Activated T-cell treated with anti-CD3 and anti-CD28 coated beads, Interleukin-2, amount 50 U/mL, for 4 hours (primary cell): ENCODE measurements at regions not wholly inside any gene's neighbourhood (a gene's known extent, or its start where the extent isn't known, plus 50 kb on each side); places are given as distances from the start of the nearest gene placed in this dataset.

Source experiments
- ATAC-seq, 2 donors: fragments of 200-7000 bp; cut with Tn5 transposase; one replicate each; pipeline ENCODE4 v1.10.0; 2021
- DNase-seq: peaks from one replicate; pipeline ENCODE4 v3.0.0-alpha.2; 2020
- H3K27me3 Mint-ChIP-seq: one replicate; pipeline ENCODE4 v1.8.0; 2021; ENCODE audit warnings: low read depth, mixed read lengths
- H3K36me3 Mint-ChIP-seq: one replicate; pipeline ENCODE4 v1.8.0; 2022; ENCODE audit warnings: mixed read lengths; ENCODE audit not compliant: insufficient read depth
- H3K4me1 Mint-ChIP-seq: one replicate; pipeline ENCODE4 v1.8.0; 2021; ENCODE audit warnings: low read depth, mixed read lengths
- H3K4me3 Mint-ChIP-seq: one replicate; pipeline ENCODE4 v1.8.0; 2021; ENCODE audit warnings: mild to moderate bottlenecking, moderate library complexity, mixed read lengths
- H3K9me3 Mint-ChIP-seq: one replicate; pipeline ENCODE4 v1.8.0; 2021; ENCODE audit warnings: mixed read lengths

GRCh38 chr11:97973352-97973857, 1047.3 kb upstream of the CNTN5 start:
- no peak overlapping the region for H3K4me3 Mint-ChIP-seq
- H3K36me3 Mint-ChIP-seq, result no peaks in the 10 kb centered on the region
- DNase-seq (no peak), ATAC-seq (no peak)
- no peaks in the 10 kb centered on the region for H3K4me1 Mint-ChIP-seq
- peaks cover 15% of the 10 kb centered on the region for H3K9me3 Mint-ChIP-seq
- no peaks in the 10 kb centered on the region for H3K27me3 Mint-ChIP-seq

- Mint-ChIP-seq H3K4me3 (no peak overlapping the region), H3K4me1 (no peaks in the 10 kb centered on the region), H3K9me3 (peaks cover 7% of the 10 kb centered on the region), H3K27me3 (no peaks in the 10 kb centered on the region), H3K36me3 (no peaks in the 10 kb centered on the region)
- DNase-seq (no peak), ATAC-seq (no peak)
Observed at GRCh38 chr11:97974798-97975498, 1045.8 kb upstream of the CNTN5 start.

DNA sequence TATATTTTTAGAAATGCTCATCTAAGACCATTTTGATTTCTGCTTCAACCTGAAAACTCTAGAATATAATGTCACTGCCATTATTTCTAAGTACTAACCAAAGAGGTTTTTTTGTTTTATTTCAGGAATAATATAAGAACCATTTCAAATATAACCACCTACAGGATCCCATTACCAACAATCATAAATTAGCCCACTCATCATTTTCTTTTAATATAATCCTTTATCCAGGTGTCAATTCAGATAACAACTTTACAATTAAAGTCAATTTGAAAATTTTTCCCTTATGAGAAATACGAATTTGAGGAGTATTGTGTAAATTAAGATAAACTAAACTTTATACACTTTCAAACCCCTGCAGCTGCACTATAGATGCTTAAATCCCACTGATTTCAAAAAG, 1043.0 kb upstream of the CNTN5 start:
- Mint-ChIP-seq H3K36me3 (no peaks in the 10 kb centered on the region), H3K4me3 (no peak overlapping the region), H3K27me3 (no peaks in the 10 kb centered on the region), H3K4me1 (no peaks in the 10 kb centered on the region), H3K9me3 (peaks cover 8% of the 10 kb centered on the region)
- ATAC-seq (no peak), DNase-seq (no peak)

DNA sequence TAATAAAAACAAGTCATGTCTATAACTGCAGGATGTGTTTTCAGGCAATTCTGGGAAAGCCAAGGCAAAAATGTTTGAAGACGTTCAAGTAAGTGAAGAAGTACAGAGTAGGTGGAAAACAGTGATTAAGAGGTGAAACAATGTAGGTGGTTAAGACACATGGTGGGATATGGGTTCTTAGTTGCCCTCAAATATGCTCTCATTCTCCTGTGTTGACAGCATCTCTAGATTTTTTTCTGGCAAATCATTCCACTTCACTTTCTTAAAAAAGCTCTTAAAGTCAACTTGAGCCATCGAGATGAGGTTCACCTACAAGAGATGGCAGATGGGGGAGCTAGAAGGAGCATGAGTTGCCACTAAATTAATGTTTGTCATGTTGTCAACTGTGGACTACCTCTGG, 1041.0 kb upstream of the CNTN5 start:
- Mint-ChIP-seq H3K9me3 (peaks cover 10% of the 10 kb centered on the region), H3K4me3 (no peak overlapping the region)
- DNase-seq, result no peak

DNA sequence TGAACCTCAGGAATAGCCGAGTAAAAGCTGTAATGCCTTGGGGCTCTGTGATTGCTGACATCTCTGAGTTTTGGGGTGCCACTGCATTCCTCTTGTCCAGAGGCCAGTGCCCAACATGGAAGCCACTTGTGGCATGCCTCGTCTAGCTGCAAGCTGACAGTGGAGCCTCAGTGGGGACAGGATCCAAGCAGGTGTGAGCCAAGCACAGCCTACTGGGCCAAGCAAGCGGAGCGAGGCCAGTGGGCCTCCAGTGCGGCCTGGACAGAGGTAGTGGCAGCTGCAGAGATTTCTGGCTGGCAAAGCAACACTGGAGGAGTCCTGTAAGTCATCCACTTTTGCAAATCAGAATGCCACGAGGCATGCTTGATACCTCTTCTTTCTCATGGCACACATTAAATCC, 1038.2 kb upstream of the CNTN5 start:
- Mint-ChIP-seq H3K4me1 (no peaks in the 10 kb centered on the region), H3K27me3 (no peaks in the 10 kb centered on the region), H3K4me3 (no peak overlapping the region), H3K36me3 (no peaks in the 10 kb centered on the region), H3K9me3 (peaks cover 10% of the 10 kb centered on the region)
- ATAC-seq (no peak), DNase-seq (no peak)

More for the DNA sequence above, 1041.0 kb upstream of the CNTN5 start:
- ATAC-seq, result no peak
- no peaks in the 10 kb centered on the region for H3K36me3 Mint-ChIP-seq
- no peaks in the 10 kb centered on the region for H3K27me3 Mint-ChIP-seq
- H3K4me1 Mint-ChIP-seq, result no peaks in the 10 kb centered on the region

DNA sequence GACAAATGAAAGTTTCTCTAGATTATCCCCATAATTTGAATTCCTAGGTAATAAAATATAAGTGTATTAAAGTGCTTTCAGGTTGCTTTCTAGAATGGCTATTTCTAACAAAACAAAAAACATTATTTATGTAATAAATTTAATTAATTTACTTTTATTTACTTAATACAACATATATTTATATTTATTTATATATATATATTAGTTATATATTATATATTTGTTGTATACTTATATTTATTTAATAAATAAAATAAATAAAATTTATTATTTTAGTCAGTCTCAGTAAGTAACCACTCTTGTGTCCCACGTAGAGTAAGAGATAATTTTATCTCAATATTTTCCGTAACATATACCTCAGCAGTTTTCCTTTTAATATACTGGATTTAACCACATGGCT, 1031.6 kb upstream of the CNTN5 start:
- no peaks in the 10 kb centered on the region for H3K27me3 Mint-ChIP-seq
- DNase-seq (no peak), ATAC-seq (no peak)
- H3K4me3 Mint-ChIP-seq, result no peak overlapping the region
- H3K4me1 Mint-ChIP-seq, result no peaks in the 10 kb centered on the region
- H3K36me3 Mint-ChIP-seq, result no peaks in the 10 kb centered on the region
- peaks cover 7% of the 10 kb centered on the region for H3K9me3 Mint-ChIP-seq

DNA sequence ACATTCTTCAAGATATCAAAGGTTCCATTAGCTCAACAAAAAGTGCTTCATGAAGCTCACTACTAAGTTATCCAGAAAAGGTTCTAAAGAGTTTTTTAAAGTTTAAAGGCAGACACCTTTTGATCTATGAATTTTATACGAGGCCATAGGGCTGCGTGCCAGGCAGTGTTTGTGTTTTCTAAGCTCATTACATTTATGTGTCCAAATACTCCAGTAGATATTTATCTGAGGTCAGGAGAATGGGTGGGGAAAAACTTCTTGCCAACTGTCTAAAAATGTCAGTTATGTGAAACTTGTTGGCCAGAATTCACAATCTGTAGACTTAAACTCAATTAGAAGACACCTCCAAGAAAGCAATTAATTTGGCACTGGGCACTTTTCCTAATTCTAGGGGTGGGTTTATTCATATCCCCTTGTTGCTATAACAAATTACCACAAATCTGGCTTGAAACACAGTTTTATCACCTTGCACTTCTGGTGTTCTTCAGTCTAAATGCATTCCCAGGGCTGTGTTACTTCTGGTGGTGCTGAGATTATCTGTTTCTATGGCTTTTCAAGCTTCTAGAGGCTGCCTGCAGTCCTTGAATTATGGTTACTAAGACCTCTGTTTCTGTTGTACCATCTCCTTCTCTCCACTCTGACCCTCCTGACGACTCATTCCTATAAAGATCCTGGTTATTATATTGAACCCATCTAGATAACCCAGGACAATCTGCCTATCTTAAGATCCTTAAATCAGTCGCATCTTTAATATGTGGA, 1030.4 kb upstream of the CNTN5 start:
- no peak for ATAC-seq
- H3K27me3 Mint-ChIP-seq, result no peaks in the 10 kb centered on the region
- no peak overlapping the region for H3K4me3 Mint-ChIP-seq
- DNase-seq, result no peak
- peaks cover 7% of the 10 kb centered on the region for H3K9me3 Mint-ChIP-seq
- no peaks in the 10 kb centered on the region for H3K36me3 Mint-ChIP-seq
- no peaks in the 10 kb centered on the region for H3K4me1 Mint-ChIP-seq

DNA sequence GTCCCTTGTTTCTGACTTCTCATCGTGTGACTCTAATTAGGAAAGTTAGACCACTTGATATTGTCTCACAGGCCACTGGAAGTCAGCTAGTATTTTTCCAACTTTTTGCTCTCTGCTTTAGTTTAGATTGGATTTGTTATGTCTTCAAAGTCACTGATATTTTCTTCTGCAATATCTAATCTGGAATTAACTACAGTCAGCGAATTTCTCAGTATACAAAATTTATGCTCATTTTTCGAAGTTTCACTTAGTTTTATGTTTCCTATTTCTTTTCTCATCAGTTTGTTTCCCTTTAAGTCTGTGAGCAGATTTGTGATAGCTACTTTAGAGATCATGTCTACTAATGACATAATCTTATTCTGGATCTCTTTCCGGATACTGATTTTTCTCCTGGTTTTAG, 1027.2 kb upstream of the CNTN5 start:
- no peaks in the 10 kb centered on the region for H3K36me3 Mint-ChIP-seq
- no peaks in the 10 kb centered on the region for H3K27me3 Mint-ChIP-seq
- DNase-seq, result no peak
- H3K4me3 Mint-ChIP-seq, result no peak overlapping the region
- H3K4me1 Mint-ChIP-seq, result no peaks in the 10 kb centered on the region
- no peak for ATAC-seq
- peaks cover 4% of the 10 kb centered on the region for H3K9me3 Mint-ChIP-seq

DNA sequence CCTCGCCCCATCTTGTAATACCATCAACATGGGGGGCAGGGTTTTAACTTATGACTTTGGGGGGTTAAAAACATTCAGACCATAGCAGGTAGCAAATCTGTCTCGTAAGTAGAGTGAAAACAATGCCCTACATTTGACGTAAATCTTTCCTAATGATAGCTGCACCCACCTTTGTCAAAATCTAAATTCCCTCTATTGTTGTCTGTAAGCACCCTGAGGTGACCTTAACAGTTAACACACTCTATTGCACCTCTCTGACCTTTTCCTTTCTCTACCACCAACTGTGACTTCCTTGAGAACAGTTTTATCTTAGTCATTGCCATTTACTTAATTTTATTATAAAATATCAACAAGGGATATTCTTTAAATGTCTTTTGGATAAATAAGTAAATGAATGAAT, 1024.9 kb upstream of the CNTN5 start:
- H3K27me3 Mint-ChIP-seq, result no peaks in the 10 kb centered on the region

DNA sequence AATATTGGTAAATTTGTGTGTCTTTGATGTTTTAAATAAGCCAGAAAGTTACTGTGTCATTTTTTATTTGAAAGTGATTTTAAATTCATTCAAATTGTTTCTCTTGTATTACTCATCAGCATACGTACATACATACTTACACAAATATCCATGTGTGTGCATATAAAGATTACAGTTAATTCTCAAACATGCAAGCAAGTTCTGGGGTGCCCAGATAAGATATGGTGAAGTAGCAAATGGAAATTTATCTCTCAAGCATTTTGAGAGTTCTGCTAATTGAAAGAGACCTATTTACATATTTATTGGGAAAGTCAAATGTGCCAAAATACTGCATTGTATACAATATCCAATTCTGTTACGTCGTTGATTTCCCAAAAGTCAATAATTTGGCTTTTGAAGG, 1024.0 kb upstream of the CNTN5 start:
- ATAC-seq (no peak), DNase-seq (no peak)
- no peaks in the 10 kb centered on the region for H3K4me1 Mint-ChIP-seq
- H3K27me3 Mint-ChIP-seq, result no peaks in the 10 kb centered on the region
- no peaks in the 10 kb centered on the region for H3K36me3 Mint-ChIP-seq
- peaks cover 7% of the 10 kb centered on the region for H3K9me3 Mint-ChIP-seq
- H3K4me3 Mint-ChIP-seq, result no peak overlapping the region

More for the DNA sequence above, 1024.9 kb upstream of the CNTN5 start:
- Mint-ChIP-seq H3K36me3 (no peaks in the 10 kb centered on the region), H3K4me3 (no peak overlapping the region), H3K9me3 (peaks cover 4% of the 10 kb centered on the region), H3K4me1 (no peaks in the 10 kb centered on the region)
- ATAC-seq (no peak), DNase-seq (no peak)

DNA sequence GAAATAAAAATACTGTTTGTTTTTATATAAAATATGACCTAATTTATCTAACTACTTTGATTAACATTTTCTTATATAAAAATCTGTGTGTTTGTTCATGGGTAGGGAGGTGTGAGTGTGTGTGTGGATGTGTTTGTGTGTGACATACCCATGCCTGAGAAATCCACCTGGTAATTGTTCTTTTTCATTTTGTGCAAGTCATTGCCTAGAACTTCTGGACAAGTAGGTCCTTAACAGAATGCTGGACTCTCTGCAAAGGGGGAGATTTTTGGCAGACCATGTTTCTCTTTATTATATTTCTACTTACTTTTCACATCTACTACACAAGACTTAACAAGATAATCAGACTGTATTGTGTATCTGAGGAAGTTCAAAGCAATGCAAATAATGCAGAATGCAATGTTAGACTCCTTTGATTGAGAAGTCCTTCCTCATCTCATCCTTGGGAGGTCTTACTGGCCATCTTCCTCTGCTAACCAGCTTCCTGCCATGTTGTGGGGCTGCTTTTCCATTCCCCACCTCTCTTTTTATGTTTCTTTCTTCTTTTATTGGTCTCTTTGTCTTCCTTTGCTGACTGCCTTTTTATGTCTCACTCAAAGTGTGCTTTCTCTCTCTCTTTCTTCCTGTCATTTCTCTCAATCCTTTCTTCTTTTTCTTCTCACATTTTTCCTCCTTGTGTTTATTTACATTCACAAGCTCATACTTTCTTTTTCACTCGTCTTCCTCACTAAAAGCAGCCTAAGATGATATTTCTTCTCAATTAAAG, 1017.0 kb upstream of the CNTN5 start:
- Mint-ChIP-seq H3K36me3 (no peaks in the 10 kb centered on the region), H3K4me3 (no peak overlapping the region), H3K27me3 (no peaks in the 10 kb centered on the region), H3K9me3 (peaks cover 15% of the 10 kb centered on the region), H3K4me1 (no peaks in the 10 kb centered on the region)
- no peak for ATAC-seq
- DNase-seq, result no peak

DNA sequence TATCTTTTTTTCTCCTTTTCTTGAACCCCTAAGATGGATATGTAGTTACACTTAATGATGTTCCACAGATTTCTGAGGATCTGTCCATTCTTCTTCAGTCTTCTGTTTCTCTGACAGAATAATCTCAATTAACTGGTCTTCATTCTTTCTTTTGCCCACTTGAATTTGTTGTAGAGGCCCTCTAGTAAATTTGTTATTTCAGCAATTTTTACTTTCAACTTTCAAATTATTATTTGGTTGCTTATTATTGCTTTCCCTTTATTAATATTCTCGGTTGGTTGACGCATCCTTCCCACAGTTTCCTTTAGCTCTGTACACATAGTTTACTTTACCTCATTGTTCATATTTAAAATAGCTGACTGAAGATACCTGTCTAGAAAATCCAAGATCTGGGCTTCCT, 1013.7 kb upstream of the CNTN5 start:
- no peak for ATAC-seq
- no peaks in the 10 kb centered on the region for H3K27me3 Mint-ChIP-seq
- peaks cover 20% of the 10 kb centered on the region for H3K9me3 Mint-ChIP-seq

GRCh38 chr11:98027652-98028051, 993.1 kb upstream of the CNTN5 start:
- Mint-ChIP-seq H3K9me3 (peaks cover 7% of the 10 kb centered on the region), H3K36me3 (no peaks in the 10 kb centered on the region), H3K4me1 (no peaks in the 10 kb centered on the region), H3K4me3 (no peak overlapping the region), H3K27me3 (no peaks in the 10 kb centered on the region)
- no peak for ATAC-seq
- no peak for DNase-seq

More for the DNA sequence above, 1013.7 kb upstream of the CNTN5 start:
- Mint-ChIP-seq H3K36me3 (no peaks in the 10 kb centered on the region), H3K4me3 (no peak overlapping the region), H3K4me1 (no peaks in the 10 kb centered on the region)
- no peak for DNase-seq

GRCh38 chr11:98029832-98030231, 990.9 kb upstream of the CNTN5 start:
- no peak overlapping the region for H3K4me3 Mint-ChIP-seq
- DNase-seq (no peak), ATAC-seq (no peak)
- no peaks in the 10 kb centered on the region for H3K36me3 Mint-ChIP-seq
- H3K9me3 Mint-ChIP-seq, result peaks cover 7% of the 10 kb centered on the region
- no peaks in the 10 kb centered on the region for H3K4me1 Mint-ChIP-seq
- no peaks in the 10 kb centered on the region for H3K27me3 Mint-ChIP-seq
